Fibroblast of mammary gland (primary cell): ENCODE measurements at regions not wholly inside any gene's neighbourhood (a gene's known extent, or its start where the extent isn't known, plus 50 kb on each side); places are given as distances from the start of the nearest gene placed in this dataset.

Source experiments
- DNase-seq: peaks from one replicate; pipeline ENCODE4 v3.0.0-alpha.2; 2010; ENCODE audit warnings: low read depth
- H3K4me3 ChIP-seq: 2 replicates; pipeline ENCODE4 v1.5.1; 2011; ENCODE audit warnings: low read depth, mild to moderate bottlenecking, low read length, moderate library complexity; ENCODE audit not compliant: control insufficient read depth
- CTCF ChIP-seq: conservative IDR thresholded peaks from 2 replicates; pipeline ENCODE4 v1.5.1; 2011; ENCODE audit warnings: low read depth, low read length, inconsistent platforms; ENCODE audit not compliant: control insufficient read depth, insufficient read depth

GRCh38 chr4:59818656-59819055, 1381.5 kb upstream of the ADGRL3 start:
- H3K4me3 ChIP-seq = no peak overlapping the region
- no peak for TF ChIP-seq CTCF

GRCh38 chr4:59823311-59823710, 1376.8 kb upstream of the ADGRL3 start:
- no peak for DNase-seq
- TF ChIP-seq CTCF = no peak
- H3K4me3 ChIP-seq = no peak overlapping the region

More at GRCh38 chr4:59818656-59819055, 1381.5 kb upstream of the ADGRL3 start:
- DNase-seq = no peak

- no peak for TF ChIP-seq CTCF
Measured at GRCh38 chr4:59825104-59825503, 1375.0 kb upstream of the ADGRL3 start.

GRCh38 chr4:59831746-59832145, 1368.4 kb upstream of the ADGRL3 start:
- no peak for DNase-seq
- TF ChIP-seq CTCF = no peak
- no peak overlapping the region for H3K4me3 ChIP-seq

More at GRCh38 chr4:59825104-59825503, 1375.0 kb upstream of the ADGRL3 start:
- no peak for DNase-seq
- H3K4me3 ChIP-seq = no peak overlapping the region

- H3K4me3 ChIP-seq = no peak overlapping the region
- TF ChIP-seq CTCF = no peak
- no peak for DNase-seq
Measured at GRCh38 chr4:59834943-59835342, 1365.2 kb upstream of the ADGRL3 start.

- TF ChIP-seq CTCF = no peak
- H3K4me3 ChIP-seq = no peak overlapping the region
- no peak for DNase-seq
Measured at GRCh38 chr4:59837751-59838150, 1362.4 kb upstream of the ADGRL3 start.

- H3K4me3 ChIP-seq = no peak overlapping the region
- DNase-seq = no peak
- no peak for TF ChIP-seq CTCF
Measured at GRCh38 chr4:59838236-59838635, 1361.9 kb upstream of the ADGRL3 start.
